ENCODE measurements at regions not wholly inside any gene's neighbourhood (a gene's known extent, or its start where the extent isn't known, plus 50 kb on each side); places are given as distances from the start of the nearest gene placed in this dataset.

DNA sequence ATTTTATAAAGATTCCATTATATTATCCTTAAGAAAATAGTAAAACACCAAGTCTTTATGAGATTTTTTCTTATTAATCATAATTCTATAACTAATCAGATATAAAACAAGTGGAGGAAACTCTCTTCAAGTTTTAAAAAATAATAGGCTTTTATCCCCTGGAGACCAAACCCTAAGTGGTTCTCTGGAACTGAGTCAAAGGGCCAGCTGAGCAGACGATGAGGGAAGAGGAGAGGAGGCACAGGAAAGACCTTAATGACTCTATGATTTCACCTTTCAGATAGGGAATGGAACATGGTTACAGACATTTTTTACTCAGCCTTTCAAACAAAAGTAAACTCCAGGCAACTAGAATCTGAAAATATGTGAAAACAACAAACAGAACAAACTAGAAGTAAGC is 201.8 kb downstream of the SLC39A8 start:
- TF ChIP-seq, protein P1, sequence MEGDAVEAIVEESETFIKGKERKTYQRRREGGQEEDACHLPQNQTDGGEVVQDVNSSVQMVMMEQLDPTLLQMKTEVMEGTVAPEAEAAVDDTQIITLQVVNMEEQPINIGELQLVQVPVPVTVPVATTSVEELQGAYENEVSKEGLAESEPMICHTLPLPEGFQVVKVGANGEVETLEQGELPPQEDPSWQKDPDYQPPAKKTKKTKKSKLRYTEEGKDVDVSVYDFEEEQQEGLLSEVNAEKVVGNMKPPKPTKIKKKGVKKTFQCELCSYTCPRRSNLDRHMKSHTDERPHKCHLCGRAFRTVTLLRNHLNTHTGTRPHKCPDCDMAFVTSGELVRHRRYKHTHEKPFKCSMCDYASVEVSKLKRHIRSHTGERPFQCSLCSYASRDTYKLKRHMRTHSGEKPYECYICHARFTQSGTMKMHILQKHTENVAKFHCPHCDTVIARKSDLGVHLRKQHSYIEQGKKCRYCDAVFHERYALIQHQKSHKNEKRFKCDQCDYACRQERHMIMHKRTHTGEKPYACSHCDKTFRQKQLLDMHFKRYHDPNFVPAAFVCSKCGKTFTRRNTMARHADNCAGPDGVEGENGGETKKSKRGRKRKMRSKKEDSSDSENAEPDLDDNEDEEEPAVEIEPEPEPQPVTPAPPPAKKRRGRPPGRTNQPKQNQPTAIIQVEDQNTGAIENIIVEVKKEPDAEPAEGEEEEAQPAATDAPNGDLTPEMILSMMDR (IDR thresholded peaks at IDR 0.05; ENCODE audit: poor library complexity): no peak
- TF ChIP-seq EZH2 (IDR thresholded peaks at IDR 0.05; ENCODE audit: borderline replicate concordance) (no peak), EZH2phosphoT487 (IDR thresholded peaks at IDR 0.05; ENCODE audit: low read depth, severe bottlenecking, unreplicated experiment) (no peak)
